Occipital lobe (tissue), 1 donor: ENCODE measurements at regions not wholly inside any gene's neighbourhood (a gene's known extent, or its start where the extent isn't known, plus 50 kb on each side); places are given as distances from the start of the nearest gene placed in this dataset.
"Not testable (repeated sequence)": the region's sequence is repeated elsewhere in the genome, so short reads cannot be mapped to it uniquely, and the experiment has no call there.

Source experiments
- DNase-seq: peaks from one replicate; lab custom pipeline; 2025; lab: John Stamatoyannopoulos, UW

DNA sequence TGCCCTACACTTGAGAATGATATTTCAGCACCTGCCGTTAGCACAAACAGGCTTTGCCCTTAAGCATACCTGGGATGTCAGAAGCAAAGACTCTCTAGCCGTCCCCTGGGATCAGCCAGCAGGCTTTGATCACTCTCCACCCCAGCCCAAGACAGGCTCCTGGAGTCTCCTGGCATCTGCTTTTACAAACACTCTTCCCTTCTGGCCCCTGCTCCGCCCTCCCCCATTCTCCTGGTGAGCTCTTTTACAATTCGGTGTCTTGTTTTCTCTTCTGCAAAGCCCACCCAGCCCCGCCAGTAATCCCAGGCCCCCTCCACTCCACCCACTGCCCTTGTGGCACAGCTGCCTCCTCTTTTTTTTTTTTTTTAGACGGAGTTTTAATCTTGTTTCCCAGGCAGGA is 50.4 kb downstream of the KATNIP start:
- no peak for DNase-seq

DNA sequence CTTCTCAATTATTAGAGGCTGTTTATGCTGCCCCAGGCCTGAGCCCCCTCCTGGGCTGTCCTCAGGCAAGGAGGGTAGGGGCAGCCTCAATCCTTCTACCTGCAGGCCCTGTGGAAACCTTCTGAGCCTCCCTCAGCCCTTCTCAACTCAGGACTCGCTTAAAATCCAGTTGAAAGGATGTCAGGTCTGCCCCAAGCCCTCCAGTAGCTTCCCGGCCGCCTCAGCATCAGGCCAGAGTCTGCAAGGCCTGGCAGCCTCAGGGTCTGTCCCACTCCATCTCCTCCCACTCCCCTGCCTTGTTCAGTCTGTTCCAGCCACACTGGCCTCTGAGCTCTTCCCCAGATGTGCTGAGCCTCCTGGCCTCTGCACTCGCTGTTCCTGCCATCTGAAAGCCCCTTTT is 52.2 kb downstream of the KATNIP start:
- DNase-seq, result no peak

DNA sequence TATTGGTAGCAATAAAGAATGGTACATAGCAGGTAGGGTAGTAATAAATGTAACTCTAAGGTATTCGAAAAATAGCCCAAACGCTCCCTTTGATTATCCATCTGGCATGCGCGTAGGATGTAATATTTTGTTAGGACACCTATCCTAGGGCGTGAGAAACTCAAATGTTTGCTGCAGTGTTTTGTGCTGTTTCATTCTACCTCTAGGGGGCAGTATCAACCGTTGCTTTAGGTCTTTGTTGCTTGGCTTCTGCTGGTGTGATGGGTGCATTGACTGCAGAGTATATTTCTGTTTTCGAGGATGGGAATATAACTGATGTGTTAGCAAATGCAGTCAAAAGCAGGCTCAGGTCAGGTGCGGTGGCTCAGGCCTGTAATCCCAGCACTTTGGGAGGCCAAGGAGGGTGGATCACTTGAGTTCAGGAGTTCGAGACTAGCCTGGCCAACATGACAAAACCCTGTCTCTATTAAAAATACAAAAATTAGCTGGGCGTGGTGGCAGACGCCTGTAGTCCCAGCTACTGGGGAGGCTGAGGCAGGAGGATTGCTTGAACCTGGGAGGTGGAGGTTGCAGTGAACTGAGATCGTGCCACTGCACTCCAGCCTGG is 55.7 kb downstream of the KATNIP start:
- DNase-seq, result peak; percentile 4

DNA sequence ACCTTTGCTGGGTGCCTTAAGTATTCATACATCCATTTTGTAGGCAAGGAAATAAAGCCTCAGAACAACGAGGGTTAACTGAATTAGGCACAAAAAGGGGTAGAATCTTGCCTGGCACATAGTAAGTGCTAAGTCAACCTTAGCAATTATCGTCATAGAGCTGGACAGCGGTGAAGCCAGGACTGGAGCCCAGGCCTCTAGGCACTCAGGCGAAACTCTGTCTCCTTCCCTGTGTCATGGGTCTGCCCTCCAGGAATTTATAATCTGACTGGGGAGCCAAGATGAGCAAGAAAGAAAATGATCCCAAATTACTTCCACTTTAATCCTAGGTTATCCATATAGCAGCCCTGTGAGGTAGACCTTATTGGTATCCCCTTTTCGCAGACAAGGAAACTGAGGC is 61.4 kb downstream of the KATNIP start:
- no peak for DNase-seq

DNA sequence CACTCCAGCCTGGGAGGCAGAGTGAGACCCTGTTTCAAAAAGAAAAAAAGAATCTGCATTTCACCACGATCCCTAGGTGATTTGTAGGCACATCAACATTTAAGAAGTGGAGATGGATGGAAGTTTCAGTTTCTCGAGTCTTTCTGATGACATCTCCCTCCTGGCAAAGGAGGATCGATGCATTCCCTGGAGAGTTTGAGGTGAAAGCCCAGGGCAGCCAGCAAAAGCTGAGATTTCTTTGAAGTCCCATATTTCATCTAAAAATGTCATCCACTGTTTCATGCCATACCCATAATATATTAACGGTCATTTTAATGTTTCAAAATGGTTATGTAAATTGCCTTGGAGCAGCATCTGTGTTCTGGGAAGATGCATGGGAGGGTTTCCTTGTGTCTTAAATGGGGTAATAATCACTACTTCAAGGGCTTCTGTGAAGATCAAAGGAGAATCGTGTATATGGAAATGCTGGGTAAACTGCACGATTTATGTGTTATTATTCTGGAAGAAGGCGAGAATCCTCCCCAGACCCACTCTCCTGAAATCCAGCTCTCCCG is 63.4 kb downstream of the KATNIP start:
- no peak for DNase-seq

DNA sequence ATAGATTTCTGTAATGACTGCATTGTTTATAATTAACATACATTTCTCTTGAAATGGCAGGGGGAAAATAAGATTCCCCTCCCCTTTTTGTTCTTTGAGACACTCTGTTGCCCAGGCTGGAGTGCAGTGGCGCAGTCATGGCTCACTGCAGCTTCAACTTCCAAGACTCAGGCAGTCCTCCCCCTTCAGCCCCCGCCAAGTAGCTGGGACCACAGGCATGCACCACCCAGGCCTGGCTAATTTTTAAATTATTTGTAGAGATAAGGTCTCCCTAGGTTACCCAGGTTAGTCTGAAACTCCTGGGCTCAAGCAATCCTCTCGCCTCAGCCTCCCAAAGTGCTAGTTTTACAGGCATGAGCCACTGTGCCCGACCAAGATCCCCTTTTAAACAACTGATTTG is 67.7 kb downstream of the KATNIP start:
- DNase-seq, result no peak

DNA sequence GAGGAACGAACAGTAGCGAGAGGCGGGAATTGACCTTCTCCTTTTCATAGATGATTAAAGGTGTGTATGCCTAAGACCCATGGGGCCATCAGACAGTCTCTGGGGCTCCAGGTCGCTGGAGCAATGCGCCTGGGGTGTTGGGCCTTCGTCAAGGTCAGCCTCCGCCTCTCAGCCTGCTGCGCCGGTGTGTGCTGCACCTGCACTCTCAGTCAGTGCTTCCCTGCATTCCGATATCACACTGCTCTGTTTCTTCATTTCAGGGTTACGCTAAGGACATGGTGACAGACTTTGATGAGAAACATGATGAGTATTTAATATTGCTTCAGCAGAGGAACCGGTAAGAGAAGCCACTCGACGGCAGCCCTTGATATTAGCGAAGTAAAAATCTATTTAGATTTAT is 68.2 kb downstream of the KATNIP start:
- DNase-seq, result no peak

DNA sequence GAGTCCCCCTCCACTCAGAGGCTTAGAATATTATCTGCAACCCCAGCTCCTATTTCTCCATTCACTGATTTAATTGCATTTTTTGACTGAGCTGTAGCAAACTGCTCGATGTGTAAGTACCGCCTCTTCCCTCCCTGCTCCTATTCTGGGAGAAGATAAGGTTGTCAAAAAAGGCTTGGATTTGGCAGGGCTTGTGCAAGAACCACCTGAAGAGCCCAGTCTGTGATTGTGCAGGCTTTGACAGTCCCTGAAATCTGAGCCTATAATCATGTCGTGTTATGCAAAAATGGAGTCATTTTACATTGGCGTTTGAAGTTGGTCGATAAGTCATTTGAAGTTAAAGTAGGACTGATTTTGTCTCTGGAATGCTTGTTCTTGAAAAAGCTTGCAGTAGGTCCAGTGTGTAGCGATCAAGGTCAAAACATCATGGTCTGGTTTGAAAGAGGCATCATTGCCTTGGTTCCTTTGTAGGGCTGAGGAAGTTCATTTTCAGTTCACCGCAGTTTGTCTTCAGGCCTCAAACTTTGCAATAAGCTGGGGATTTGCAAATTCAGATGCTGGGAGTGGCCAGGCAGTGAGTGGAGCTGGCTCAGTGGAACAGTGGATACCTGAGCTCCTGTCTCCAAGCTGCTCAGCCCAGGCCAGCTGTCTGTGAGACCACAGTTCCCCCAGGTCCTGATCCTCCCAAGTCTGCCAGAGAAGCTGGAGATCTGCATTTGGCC is 68.8 kb downstream of the KATNIP start:
- no peak for DNase-seq

DNA sequence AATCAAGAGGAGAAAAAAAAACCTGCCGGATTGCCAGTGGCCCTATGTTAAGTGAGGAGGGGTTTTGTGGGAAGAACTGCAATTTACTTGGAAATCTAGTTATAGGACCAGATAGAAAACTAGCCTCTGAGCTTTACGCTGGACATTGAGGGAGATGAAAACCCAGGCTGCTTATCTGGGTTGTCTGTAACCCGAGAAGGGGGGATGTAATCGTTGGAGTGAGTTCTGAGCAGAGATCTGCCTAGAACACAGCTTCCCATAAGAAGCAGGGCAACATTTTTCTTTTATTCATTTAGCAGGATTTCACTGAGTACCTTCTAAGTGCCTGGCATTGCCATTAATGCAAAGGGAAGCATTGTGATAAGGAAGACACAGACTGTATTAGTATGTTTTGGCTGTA is 70.6 kb downstream of the KATNIP start:
- DNase-seq, result no peak

DNA sequence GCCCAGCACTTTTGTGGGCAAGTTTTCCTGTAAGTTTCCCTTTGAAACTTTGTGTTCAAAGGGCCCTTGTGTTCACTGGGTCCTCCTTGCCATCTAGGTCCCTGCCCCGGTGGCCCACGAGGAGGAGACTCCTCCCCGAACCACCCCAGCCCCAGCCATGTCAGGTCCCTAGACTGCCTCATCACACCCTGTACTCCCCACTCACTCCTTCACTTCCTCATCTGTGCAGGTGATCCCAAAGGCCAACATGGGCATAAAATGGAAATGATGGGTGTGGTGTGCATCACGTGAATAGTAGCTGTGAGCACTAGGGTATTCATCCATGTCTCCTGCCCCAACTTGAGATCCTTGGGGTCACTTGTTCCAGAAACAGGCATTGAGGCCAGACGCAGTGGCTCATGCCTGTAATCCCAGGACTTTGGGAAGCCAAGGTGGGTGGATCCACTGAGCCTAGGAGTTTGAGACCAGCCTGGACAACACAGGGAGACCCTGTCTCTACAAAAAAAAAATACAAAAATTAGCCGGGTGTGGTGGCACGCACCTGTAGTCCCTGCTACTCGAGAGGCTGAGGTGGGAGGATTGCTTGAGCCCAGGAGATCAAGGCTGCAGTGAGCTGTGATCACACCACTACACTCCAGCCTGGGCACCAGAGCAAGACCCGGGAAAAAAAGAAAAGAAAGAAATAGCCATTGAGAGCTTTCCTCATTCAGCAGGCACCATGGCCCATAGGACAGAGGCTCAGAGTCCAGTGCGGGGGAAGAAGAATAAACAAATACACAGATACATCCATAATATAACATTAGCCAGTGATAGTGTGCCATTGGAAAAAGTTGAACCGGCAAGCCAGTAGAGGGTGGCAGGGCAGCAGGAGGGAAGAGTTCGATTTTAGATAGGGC is 74.5 kb downstream of the KATNIP start:
- DNase-seq, result no peak

DNA sequence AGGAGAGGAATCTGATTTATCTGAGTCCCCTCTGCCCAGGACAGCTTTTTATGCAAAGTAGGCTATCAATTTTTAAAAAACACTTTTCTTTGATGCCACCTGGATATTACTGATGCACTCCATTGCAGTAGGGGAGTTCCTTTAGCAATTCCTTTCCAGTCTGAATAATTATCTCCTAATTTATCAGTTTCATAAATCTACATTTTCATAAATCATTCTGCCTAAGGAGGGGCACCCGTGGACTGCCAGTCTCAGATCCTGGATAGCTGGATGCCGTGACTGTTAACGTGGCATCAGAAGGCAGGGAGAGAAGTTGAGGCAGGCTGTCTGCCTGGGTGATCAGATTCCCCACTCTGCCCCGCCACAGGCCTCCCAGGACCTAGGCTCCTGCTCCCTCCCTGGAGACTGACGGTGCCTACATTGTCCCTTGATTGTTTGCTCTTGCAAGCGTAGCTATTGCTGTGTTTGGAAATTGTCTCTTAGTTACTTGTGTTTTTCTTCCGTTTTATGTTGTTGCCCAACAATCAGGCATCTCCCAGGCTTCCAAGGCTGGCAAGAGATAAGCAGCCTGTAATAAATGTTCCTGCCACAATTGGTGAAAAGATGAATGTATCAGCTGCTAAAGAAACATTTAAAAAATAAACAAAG is 75.2 kb downstream of the KATNIP start:
- DNase-seq, result no peak

DNA sequence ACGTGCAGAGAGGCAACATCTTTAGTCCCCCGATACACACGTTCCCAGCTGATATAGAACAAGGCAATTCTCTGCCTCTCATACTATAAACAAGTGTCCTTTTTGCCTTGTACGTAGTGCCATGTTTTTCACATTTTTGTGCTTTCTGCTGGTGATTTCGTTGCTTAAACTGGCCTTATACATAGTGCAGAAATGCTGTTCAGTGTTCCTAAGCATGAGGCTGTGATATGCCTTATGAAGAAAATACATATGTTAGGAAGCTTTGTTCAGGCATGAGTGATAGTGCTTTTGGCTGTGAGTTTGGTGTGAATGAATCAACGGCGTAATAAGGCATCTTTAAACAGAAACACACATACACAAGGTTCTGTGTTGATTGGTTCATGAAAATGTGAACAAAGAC is 77.2 kb downstream of the KATNIP start:
- DNase-seq, result no peak

DNA sequence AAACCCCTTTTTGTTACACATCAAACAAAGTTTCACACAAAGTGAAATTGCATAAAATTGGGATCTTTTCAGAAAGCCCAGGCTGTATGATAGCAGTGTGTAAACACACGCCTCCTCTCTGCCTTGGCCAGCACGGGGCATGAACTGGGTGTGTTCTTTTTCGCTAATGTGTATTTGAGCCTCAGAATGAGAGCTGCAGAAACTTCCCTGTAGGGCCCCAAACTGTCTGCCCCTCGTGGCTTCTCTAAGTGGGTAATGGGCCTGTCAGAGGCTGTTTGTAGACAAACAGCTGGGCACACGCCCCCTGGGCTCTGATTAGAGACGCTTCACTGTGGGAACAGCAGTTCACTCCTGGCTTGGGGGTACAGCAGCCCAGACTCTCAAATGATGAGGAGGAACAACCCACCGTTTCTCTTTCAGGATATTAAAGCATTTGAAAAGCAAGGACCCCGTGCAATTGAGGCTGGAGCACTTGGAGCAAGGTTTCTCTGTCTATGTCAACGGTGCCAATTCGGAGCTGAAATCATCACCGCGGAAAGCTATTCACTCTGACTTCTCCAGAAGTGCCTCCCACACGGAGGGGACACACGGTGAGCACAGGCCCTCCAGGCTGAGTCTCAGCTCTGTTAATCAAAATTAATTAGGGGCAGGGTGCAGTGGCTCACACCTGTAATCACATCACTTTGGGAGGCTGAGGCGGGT is 78.4 kb downstream of the KATNIP start:
- no peak for DNase-seq

DNA sequence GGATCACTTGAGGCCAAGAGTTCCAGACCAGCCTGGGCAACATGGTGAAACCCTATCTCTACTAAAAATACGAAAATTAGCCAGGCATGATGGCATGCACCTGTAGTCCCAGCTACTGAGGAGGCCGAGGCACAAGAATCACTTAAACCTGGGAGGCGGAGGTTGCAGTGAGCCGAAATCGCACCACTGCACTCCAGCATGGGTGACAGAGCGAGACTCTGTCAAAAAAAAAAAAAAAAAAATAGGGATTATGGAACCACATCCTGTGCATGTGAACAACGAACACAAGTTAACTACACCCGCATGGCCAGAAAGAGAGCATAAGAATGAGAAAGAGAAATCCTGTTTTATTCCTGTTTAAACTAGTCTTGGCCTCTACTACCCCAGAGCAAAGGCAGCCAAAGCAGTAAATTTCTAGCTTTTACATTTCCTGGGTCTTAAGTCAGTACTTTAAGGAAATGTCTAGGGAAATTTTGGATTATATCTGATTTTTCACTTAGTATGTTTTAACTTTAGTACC is 79.1 kb downstream of the KATNIP start:
- DNase-seq, result not testable (repeated sequence)

DNA sequence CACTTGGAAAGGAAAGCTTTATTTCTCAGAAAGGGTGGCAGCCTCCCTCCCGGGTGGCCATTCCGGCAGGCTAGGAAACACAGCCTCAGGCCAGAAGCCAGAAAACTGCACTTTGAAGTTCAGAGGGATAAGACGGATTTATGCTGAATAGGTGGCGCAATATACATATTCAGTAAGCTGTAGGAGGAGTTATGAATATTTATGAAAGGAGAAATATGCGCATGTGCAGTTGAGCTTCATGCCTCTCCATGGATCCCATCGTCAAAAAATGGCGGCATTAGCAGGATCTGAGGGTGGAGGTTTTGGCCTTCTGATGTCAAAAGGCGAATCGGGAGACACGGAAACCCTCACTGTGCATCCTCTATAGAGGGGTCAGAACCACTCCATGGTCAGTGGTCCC is 82.3 kb downstream of the KATNIP start:
- no peak for DNase-seq

DNA sequence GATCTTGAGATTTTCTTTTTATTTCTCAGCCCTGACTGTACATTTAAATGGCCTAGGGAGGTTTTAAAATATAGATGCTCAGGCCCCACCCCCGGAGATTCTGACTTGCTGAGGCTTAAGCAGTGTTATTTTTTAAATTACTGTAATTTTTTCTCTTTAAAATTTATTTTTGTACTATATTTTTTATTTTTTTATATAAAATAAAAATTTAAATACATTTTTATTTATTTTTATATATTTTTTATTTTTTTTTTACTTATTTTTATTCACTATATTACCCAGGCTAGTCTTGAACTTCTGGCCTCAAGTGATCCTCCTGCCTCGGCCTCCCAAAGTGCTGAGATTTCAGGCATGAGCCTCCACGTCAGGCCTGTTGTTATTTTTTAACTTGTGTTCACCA is 83.3 kb downstream of the KATNIP start:
- DNase-seq, result no peak

DNA sequence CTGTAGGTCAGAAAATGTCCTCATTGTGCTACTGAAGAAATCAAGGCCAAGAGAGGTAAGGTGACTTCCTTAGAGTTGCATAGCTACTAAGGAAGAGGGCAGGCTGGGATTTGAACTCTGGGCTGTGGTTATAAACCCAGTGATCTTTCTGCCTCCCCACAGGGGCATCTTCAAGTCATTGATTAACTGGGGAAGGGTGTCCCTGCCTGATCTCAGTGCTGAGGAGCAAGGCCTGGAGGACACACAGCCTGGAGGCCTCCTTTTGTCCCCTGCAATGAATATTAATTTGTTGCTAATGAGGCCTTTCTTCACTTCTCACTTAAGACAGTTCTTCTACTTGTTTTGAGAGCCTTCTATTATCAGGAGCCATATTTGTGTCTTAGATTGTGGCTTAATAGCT is 83.8 kb downstream of the KATNIP start:
- DNase-seq, result no peak

DNA sequence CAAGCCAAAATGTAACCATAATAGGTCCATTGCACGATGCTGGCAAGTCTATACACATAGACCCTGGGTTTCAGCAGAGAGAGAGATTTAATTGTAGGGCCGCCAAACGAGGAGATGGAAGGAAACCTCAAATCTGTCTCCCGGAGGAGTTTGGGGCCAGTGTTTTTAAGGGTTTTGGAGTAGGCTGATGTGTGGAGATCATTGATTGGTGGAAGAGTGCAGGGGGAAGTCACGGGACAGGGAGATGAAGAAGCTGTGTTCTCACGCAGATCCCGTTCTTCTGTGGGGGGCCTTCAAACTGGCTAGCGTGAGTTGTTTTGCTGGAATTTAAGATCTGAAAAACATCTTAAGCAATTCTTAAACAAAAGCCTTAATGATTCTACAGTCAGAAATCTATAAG is 84.8 kb downstream of the KATNIP start:
- DNase-seq, result no peak

DNA sequence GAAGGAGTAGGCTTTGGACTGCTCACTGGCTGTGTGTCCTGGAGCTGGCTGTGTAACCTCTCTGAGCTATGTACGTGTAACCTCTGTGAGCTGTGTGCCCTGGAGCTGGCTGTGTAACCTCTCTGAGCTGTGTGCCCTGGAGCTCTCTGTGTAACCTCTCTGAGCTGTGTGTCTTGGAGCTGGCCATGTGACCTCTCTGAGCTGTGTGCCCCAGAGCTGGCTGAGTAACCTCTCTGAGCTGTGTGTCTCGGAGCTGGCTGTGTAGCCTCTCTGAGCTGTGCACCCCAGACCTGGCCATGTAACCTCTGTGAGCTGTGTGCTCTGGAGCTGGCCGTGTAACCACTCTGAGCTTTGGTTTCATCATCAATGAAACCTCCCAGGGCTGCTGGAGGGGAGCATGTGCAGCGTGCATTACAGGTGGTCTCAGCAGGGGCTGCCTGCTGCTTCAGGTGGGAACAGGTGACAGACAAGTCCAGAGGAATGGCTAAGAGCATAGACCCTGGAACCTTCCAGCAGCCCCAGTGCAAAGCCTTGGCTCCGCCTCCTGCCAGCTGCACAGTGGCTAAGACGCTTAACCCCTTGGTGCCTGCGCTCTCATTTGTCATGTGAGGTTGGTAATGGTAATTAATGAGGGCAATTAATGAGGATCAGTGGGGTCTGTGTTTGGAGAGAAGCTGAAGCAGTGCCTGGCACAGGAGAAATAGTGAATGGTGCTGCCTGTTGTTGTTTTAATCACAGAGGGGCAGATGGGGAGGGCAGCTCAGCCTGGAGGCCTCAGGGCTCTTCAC is 86.7 kb downstream of the KATNIP start:
- no peak for DNase-seq
